GM12875 (cell line): ENCODE measurements at regions not wholly inside any gene's neighbourhood (a gene's known extent, or its start where the extent isn't known, plus 50 kb on each side); places are given as distances from the start of the nearest gene placed in this dataset.
"Not testable (repeated sequence)": the region's sequence is repeated elsewhere in the genome, so short reads cannot be mapped to it uniquely, and the experiment has no call there.

Experiments
- H3K4me3 ChIP-seq: one replicate; pipeline ENCODE4 v1.5.1; 2011; ENCODE audit warnings: low read depth, low read length, control low read depth
- CTCF ChIP-seq: IDR thresholded peaks from 2 replicates; pipeline ENCODE4 v1.5.1; 2011; ENCODE audit warnings: low read depth, mild to moderate bottlenecking, control low read depth, inconsistent platforms, low read length, moderate library complexity, borderline replicate concordance; ENCODE audit not compliant: insufficient read depth

- TF ChIP-seq CTCF = no peak
- H3K4me3 ChIP-seq = no peak overlapping the region
Measured at GRCh38 chr2:175350105-175350504, 168.6 kb upstream of the ATP5MC3 start.

GRCh38 chr2:175342085-175342484 is 160.6 kb upstream of the ATP5MC3 start:
- no peak for TF ChIP-seq CTCF

GRCh38 chr2:175330195-175330594 is 148.7 kb upstream of the ATP5MC3 start:
- no peak overlapping the region for H3K4me3 ChIP-seq
- TF ChIP-seq CTCF = no peak

More at GRCh38 chr2:175342085-175342484, 160.6 kb upstream of the ATP5MC3 start:
- no peak overlapping the region for H3K4me3 ChIP-seq

DNA sequence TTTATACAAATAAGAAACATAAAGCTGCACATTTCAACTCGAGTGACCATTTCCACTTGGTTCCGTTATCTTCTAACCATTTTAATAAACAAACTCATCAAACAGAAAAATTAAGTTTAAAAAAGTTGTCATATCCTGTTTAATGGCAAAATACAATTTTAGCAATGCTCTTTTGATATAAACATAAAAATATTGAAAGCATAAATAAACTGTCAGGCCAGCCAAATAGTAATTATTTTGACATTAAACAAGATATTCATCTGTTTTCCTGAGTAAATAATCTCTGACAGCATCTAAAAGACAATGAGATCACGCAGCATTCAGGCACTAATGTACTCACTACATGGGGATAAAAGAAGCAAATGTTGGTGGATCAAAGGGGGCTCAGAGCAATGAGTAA is 145.3 kb upstream of the ATP5MC3 start:
- TF ChIP-seq CTCF = no peak

DNA sequence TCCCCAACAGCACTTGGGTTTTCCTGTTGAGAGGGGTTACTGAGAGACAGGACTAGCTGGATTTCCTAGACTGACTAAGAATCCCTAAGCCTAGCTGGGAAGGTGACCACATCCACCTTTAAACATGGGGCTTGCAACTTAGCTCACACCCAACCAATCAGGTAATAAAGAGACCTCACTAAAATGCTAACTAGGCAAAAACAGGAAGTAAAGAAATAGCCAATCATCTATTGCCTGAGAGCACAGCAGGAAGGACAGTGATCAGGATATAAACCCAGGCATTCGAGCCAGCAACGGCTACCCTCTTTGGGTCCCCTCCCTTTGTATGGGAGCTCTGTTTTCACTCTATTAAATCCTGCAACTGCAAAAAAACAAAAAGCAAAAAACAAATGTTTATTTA is 144.7 kb upstream of the ATP5MC3 start:
- not testable (repeated sequence) for H3K4me3 ChIP-seq

More for the DNA sequence above, 145.3 kb upstream of the ATP5MC3 start:
- H3K4me3 ChIP-seq = no peak overlapping the region

- TF ChIP-seq CTCF = no peak
- no peak overlapping the region for H3K4me3 ChIP-seq
Measured at GRCh38 chr2:175323162-175323561, 141.7 kb upstream of the ATP5MC3 start.

GRCh38 chr2:175318542-175318941 is 137.0 kb upstream of the ATP5MC3 start:
- TF ChIP-seq CTCF = no peak
- H3K4me3 ChIP-seq = no peak overlapping the region

DNA sequence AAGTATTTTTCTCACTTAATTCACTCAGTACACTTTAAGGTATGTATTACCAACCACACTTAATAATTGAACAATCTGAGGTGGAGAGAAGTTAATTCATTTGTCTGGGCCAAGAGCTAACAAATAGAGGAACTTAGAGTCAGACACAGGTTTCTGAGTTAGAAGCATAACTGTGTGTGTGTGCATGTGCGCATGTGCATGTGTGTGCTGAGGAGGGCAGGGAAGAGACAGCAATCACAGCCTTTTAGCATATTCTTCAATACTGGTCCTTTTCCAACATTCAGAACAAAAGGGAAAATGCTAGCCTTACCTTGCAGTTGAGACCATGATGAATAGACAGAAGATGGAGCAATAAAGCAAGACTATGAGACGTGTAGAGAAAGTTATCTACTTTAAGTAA is 136.2 kb upstream of the ATP5MC3 start:
- no peak for TF ChIP-seq CTCF
- no peak overlapping the region for H3K4me3 ChIP-seq
